OCI-LY3 (cell line): ENCODE measurements at regions not wholly inside any gene's neighbourhood (a gene's known extent, or its start where the extent isn't known, plus 50 kb on each side); places are given as distances from the start of the nearest gene placed in this dataset.
A peak's percentile ranks its signal among the peaks of the same experiment; 100 is the strongest.

Source experiments
- H2AFZ ChIP-seq: fragments of 200-600, 300-600 bp; shearing (Covaris generic); 2 replicates; pipeline ENCODE4 v1.6.0; 2014; ENCODE audit warnings: antibody characterized with exemption, low read depth, low read length
- H3K27ac ChIP-seq: fragments of 200-600, 300-600 bp; sonication (generic); 2 replicates; pipeline ENCODE4 v1.5.1; 2014; ENCODE audit warnings: mild to moderate bottlenecking, low read length, moderate library complexity, mixed read lengths
- H3K27me3 ChIP-seq: fragments of 200-600, 300-600 bp; sonication (generic); 2 replicates; pipeline ENCODE4 v1.6.1; 2014; ENCODE audit warnings: low read depth, low read length, mixed read lengths
- H3K36me3 ChIP-seq: fragments of 200-600, 300-600 bp; sonication (generic); replicated peaks from 2 replicates; pipeline ENCODE3; 2014; ENCODE audit warnings: low read depth, low read length, mixed read lengths
- H3K4me1 ChIP-seq: fragments of 300-600, 200-600 bp; sonication (generic); 2 replicates; pipeline ENCODE4 v1.6.1; 2014; ENCODE audit warnings: low read length, mixed read lengths
- H3K4me2 ChIP-seq: fragments of 200-600, 300-600 bp; sonication (generic); 2 replicates; pipeline ENCODE4 v1.6.1; 2014; ENCODE audit warnings: low read length, mixed read lengths
- H3K4me3 ChIP-seq: fragments of 300-600, 200-600 bp; sonication (generic); 2 replicates; pipeline ENCODE4 v1.5.1; 2014; ENCODE audit warnings: antibody characterized with exemption, mild to moderate bottlenecking, low read length, moderate library complexity
- H3K79me2 ChIP-seq: fragments of 300-600, 200-600 bp; shearing (Covaris generic); 2 replicates; pipeline ENCODE4 v1.6.1; 2014; ENCODE audit warnings: mild to moderate bottlenecking, low read length, mixed read lengths
- H3K9ac ChIP-seq: fragments of 300-600, 200-600 bp; shearing (Covaris generic); 2 replicates; pipeline ENCODE4 v1.6.0; 2014; ENCODE audit warnings: mild to moderate bottlenecking, low read length, moderate library complexity
- H3K9me3 ChIP-seq: fragments of 200-600, 300-600 bp; shearing (Covaris generic); 2 replicates; pipeline ENCODE4 v1.6.1; 2014; ENCODE audit warnings: low read length, mixed read lengths; ENCODE audit not compliant: insufficient read depth
- H4K20me1 ChIP-seq: fragments of 200-600, 300-600 bp; sonication (generic); 2 replicates; pipeline ENCODE4 v1.6.1; 2016; ENCODE audit warnings: low read length, mixed read lengths; ENCODE audit not compliant: insufficient read depth
- CTCF ChIP-seq: fragments of 200-600, 300-600 bp; sonication (generic); IDR thresholded peaks from 2 replicates; pipeline ENCODE4 v1.5.1; 2014; ENCODE audit warnings: antibody characterized with exemption, low read length, low read depth
- EZH2phosphoT487 ChIP-seq: fragments of 200-600 bp; shearing (Covaris generic); IDR thresholded peaks from 2 replicates; pipeline ENCODE4 v1.6.1; 2018; ENCODE audit warnings: antibody characterized with exemption, mixed run types, low read depth

- Histone ChIP-seq H3K4me3 (no peak overlapping the region), H3K4me1 (peaks cover 6% of the 10 kb centered on the region), H3K4me2 (no peak overlapping the region), H2AFZ (no peak overlapping the region), H3K9ac (no peak overlapping the region), H3K36me3 (no peaks in the 10 kb centered on the region), H3K27me3 (peaks cover 12% of the 10 kb centered on the region), H4K20me1 (no peaks in the 10 kb centered on the region), H3K9me3 (no peaks in the 10 kb centered on the region), H3K79me2 (no peaks in the 10 kb centered on the region), H3K27ac (no peak overlapping the region)
- TF ChIP-seq CTCF (no peak), EZH2phosphoT487 (no peak)
These were observed 117.6 kb upstream of the SPATS2L start for GRCh38 chr2:200188876-200189275.

GRCh38 chr2:200189964-200190363, 116.5 kb upstream of the SPATS2L start:
- no peaks in the 10 kb centered on the region for H4K20me1 ChIP-seq
- no peak overlapping the region for H3K4me2 ChIP-seq
- no peak overlapping the region for H3K4me3 ChIP-seq
- H3K27ac ChIP-seq = no peak overlapping the region
- no peak overlapping the region for H2AFZ ChIP-seq
- TF ChIP-seq EZH2phosphoT487 (no peak), CTCF (no peak)
- H3K79me2 ChIP-seq = no peaks in the 10 kb centered on the region
- no peaks in the 10 kb centered on the region for H3K9me3 ChIP-seq
- H3K36me3 ChIP-seq = no peaks in the 10 kb centered on the region
- H3K4me1 ChIP-seq = peaks cover 10% of the 10 kb centered on the region
- H3K27me3 ChIP-seq = peaks cover 8% of the 10 kb centered on the region
- H3K9ac ChIP-seq = no peak overlapping the region

- Histone ChIP-seq H3K9ac (no peak overlapping the region), H3K27me3 (peaks cover 10% of the 10 kb centered on the region; the same call in 1 of the 2 replicates), H3K4me1 (peaks cover 10% of the 10 kb centered on the region), H4K20me1 (no peaks in the 10 kb centered on the region), H3K4me3 (no peak overlapping the region), H3K36me3 (no peaks in the 10 kb centered on the region), H3K79me2 (no peaks in the 10 kb centered on the region), H2AFZ (no peak overlapping the region), H3K9me3 (no peaks in the 10 kb centered on the region), H3K4me2 (peak overlapping the region; percentile 25), H3K27ac (no peak overlapping the region)
- TF ChIP-seq CTCF = no peak
- TF ChIP-seq EZH2phosphoT487 = no peak
These were observed 113.2 kb upstream of the SPATS2L start for GRCh38 chr2:200193331-200193730.

- Histone ChIP-seq H2AFZ (no peak overlapping the region), H3K9ac (no peak overlapping the region), H3K36me3 (no peaks in the 10 kb centered on the region), H3K79me2 (no peaks in the 10 kb centered on the region), H3K27ac (no peak overlapping the region), H3K4me3 (0 out of 2 replicates have a peak overlapping the region, but pooled peaks have one; percentile 4), H3K27me3 (peaks cover 10% of the 10 kb centered on the region; the same call in 1 of the 2 replicates), H3K4me2 (peak overlapping the region; percentile 25), H3K9me3 (no peaks in the 10 kb centered on the region), H3K4me1 (peaks cover 14% of the 10 kb centered on the region), H4K20me1 (no peaks in the 10 kb centered on the region)
- TF ChIP-seq CTCF (no peak), EZH2phosphoT487 (no peak)
These were observed 112.7 kb upstream of the SPATS2L start for GRCh38 chr2:200193791-200194190.
